ENCODE measurements at regions not wholly inside any gene's neighbourhood (a gene's known extent, or its start where the extent isn't known, plus 50 kb on each side); places are given as distances from the start of the nearest gene placed in this dataset.

GRCh38 chr12:60196366-60196765 lies 600.5 kb downstream of the SLC16A7 start:
- Histone ChIP-seq H3K9me2 (replicated peaks; ENCODE audit: control insufficient read depth, low read length) (no peaks in the 10 kb centered on the region), H3F3A (ENCODE audit: control insufficient read depth, insufficient read depth) (no peaks in the 10 kb centered on the region), H3K36me3 (ENCODE audit: control insufficient read depth, low read length) (no peaks in the 10 kb centered on the region), H3K4me2 (ENCODE audit: low read length) (no peak overlapping the region), H3K27ac (ENCODE audit: low read depth, low read length) (no peak overlapping the region), H3K9me3 (ENCODE audit: control insufficient read depth, insufficient read depth, low read length) (no peaks in the 10 kb centered on the region), H3K79me2 (ENCODE audit: control insufficient read depth, low read length) (no peaks in the 10 kb centered on the region), H3K4me3 (ENCODE audit: low read length) (no peak overlapping the region), H4K20me1 (ENCODE audit: control insufficient read depth, insufficient read depth, low read depth, low read length) (no peaks in the 10 kb centered on the region), H3K27me3 (ENCODE audit: control insufficient read depth, low read length) (no peaks in the 10 kb centered on the region), H3K4me1 (ENCODE audit: control insufficient read depth, low read length) (no peaks in the 10 kb centered on the region)
- no peak for TF ChIP-seq EZH2phosphoT487 (IDR thresholded peaks at IDR 0.05; ENCODE audit: borderline replicate concordance, low read length)
- TF ChIP-seq CTCF (IDR thresholded peaks at IDR 0.05; ENCODE audit: low read depth, low read length, poor library complexity, severe bottlenecking): no peak

- H3K27ac ChIP-seq (ENCODE audit: low read depth, low read length): no peak overlapping the region
- no peak overlapping the region for H3K4me2 ChIP-seq (ENCODE audit: low read length)
- no peaks in the 10 kb centered on the region for H3K79me2 ChIP-seq (ENCODE audit: control insufficient read depth, low read length)
- no peaks in the 10 kb centered on the region for H4K20me1 ChIP-seq (ENCODE audit: control insufficient read depth, insufficient read depth, low read depth, low read length)
- H3K27me3 ChIP-seq (ENCODE audit: control insufficient read depth, low read length): no peaks in the 10 kb centered on the region
- no peak for TF ChIP-seq CTCF (IDR thresholded peaks at IDR 0.05; ENCODE audit: low read depth, low read length, poor library complexity, severe bottlenecking)
- TF ChIP-seq EZH2phosphoT487 (IDR thresholded peaks at IDR 0.05; ENCODE audit: borderline replicate concordance, low read length): no peak
- H3K9me3 ChIP-seq (ENCODE audit: control insufficient read depth, insufficient read depth, low read length): no peaks in the 10 kb centered on the region
- H3K36me3 ChIP-seq (ENCODE audit: control insufficient read depth, low read length): no peaks in the 10 kb centered on the region
- no peak overlapping the region for H3K4me3 ChIP-seq (ENCODE audit: low read length)
- no peaks in the 10 kb centered on the region for H3F3A ChIP-seq (ENCODE audit: control insufficient read depth, insufficient read depth)
- no peaks in the 10 kb centered on the region for H3K4me1 ChIP-seq (ENCODE audit: control insufficient read depth, low read length)
- no peaks in the 10 kb centered on the region for H3K9me2 ChIP-seq (replicated peaks; ENCODE audit: control insufficient read depth, low read length)
Observed at GRCh38 chr12:60197589-60197988, 601.8 kb downstream of the SLC16A7 start.

GRCh38 chr12:60201891-60202290 lies 606.1 kb downstream of the SLC16A7 start:
- Histone ChIP-seq H3K36me3 (ENCODE audit: control insufficient read depth, low read length) (no peaks in the 10 kb centered on the region), H3K27ac (ENCODE audit: low read depth, low read length) (no peak overlapping the region), H3K4me2 (ENCODE audit: low read length) (no peak overlapping the region), H3K79me2 (ENCODE audit: control insufficient read depth, low read length) (no peaks in the 10 kb centered on the region), H4K20me1 (ENCODE audit: control insufficient read depth, insufficient read depth, low read depth, low read length) (no peaks in the 10 kb centered on the region), H3K9me2 (replicated peaks; ENCODE audit: control insufficient read depth, low read length) (no peaks in the 10 kb centered on the region; the same call in 1 of the 2 replicates), H3K27me3 (ENCODE audit: control insufficient read depth, low read length) (no peaks in the 10 kb centered on the region), H3K4me1 (ENCODE audit: control insufficient read depth, low read length) (no peaks in the 10 kb centered on the region), H3K4me3 (ENCODE audit: low read length) (no peak overlapping the region), H3F3A (ENCODE audit: control insufficient read depth, insufficient read depth) (no peaks in the 10 kb centered on the region), H3K9me3 (ENCODE audit: control insufficient read depth, insufficient read depth, low read length) (no peaks in the 10 kb centered on the region)
- TF ChIP-seq CTCF (IDR thresholded peaks at IDR 0.05; ENCODE audit: low read depth, low read length, poor library complexity, severe bottlenecking): no peak
- no peak for TF ChIP-seq EZH2phosphoT487 (IDR thresholded peaks at IDR 0.05; ENCODE audit: borderline replicate concordance, low read length)

GRCh38 chr12:60205500-60205899 lies 609.7 kb downstream of the SLC16A7 start:
- H3K4me3 ChIP-seq (ENCODE audit: low read length): no peak overlapping the region
- no peaks in the 10 kb centered on the region for H4K20me1 ChIP-seq (ENCODE audit: control insufficient read depth, insufficient read depth, low read depth, low read length)
- TF ChIP-seq EZH2phosphoT487 (IDR thresholded peaks at IDR 0.05; ENCODE audit: borderline replicate concordance, low read length): no peak
- TF ChIP-seq CTCF (IDR thresholded peaks at IDR 0.05; ENCODE audit: low read depth, low read length, poor library complexity, severe bottlenecking): no peak
- no peaks in the 10 kb centered on the region for H3K9me3 ChIP-seq (ENCODE audit: control insufficient read depth, insufficient read depth, low read length)
- H3K9me2 ChIP-seq (replicated peaks; ENCODE audit: control insufficient read depth, low read length): no peaks in the 10 kb centered on the region; the same call in 1 of the 2 replicates
- H3K79me2 ChIP-seq (ENCODE audit: control insufficient read depth, low read length): no peaks in the 10 kb centered on the region
- no peaks in the 10 kb centered on the region for H3K4me1 ChIP-seq (ENCODE audit: control insufficient read depth, low read length)
- H3K4me2 ChIP-seq (ENCODE audit: low read length): no peak overlapping the region
- H3K27me3 ChIP-seq (ENCODE audit: control insufficient read depth, low read length): no peaks in the 10 kb centered on the region
- no peaks in the 10 kb centered on the region for H3F3A ChIP-seq (ENCODE audit: control insufficient read depth, insufficient read depth)
- H3K27ac ChIP-seq (ENCODE audit: low read depth, low read length): no peak overlapping the region
- H3K36me3 ChIP-seq (ENCODE audit: control insufficient read depth, low read length): no peaks in the 10 kb centered on the region

Measured in DOHH2 (cell line).